ENCODE measurements at regions not wholly inside any gene's neighbourhood (a gene's known extent, or its start where the extent isn't known, plus 50 kb on each side); places are given as distances from the start of the nearest gene placed in this dataset.

GRCh38 chr3:55185380-55185779 lies 257.5 kb upstream of the LRTM1 start:
- TF ChIP-seq POLR2A (IDR thresholded peaks at IDR 0.05; ENCODE audit: low read depth, low read length) (no peak), POLR2AphosphoS5 (IDR thresholded peaks at IDR 0.05; ENCODE audit: low read depth, low read length) (no peak), TAF1 (IDR thresholded peaks at IDR 0.05; ENCODE audit: borderline replicate concordance, low read depth, low read length) (no peak)
